ENCODE measurements at regions not wholly inside any gene's neighbourhood (a gene's known extent, or its start where the extent isn't known, plus 50 kb on each side); places are given as distances from the start of the nearest gene placed in this dataset.
"Not testable (repeated sequence)": the region's sequence is repeated elsewhere in the genome, so short reads cannot be mapped to it uniquely, and the experiment has no call there.

DNA sequence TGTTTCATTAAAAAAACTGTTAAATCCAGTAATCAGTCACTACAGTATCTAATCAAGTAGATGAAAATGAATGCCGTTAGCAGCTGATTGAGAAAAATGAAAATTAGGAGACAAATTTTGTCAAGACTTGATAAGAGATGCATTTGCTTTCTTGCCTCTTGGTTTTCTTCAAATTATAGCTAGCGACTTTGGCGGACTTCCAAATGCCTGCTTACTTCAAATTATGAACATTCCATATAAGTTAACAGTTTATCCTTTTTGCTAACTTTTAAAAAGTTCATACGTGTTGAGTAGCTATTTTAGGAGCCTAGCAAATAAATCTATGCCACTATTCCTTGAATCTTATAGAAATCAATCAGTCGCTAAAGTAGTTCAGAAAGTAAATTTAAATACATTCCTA is 58.8 kb downstream of the PPP4R3C start:
- DNase-seq: no peak

DNA sequence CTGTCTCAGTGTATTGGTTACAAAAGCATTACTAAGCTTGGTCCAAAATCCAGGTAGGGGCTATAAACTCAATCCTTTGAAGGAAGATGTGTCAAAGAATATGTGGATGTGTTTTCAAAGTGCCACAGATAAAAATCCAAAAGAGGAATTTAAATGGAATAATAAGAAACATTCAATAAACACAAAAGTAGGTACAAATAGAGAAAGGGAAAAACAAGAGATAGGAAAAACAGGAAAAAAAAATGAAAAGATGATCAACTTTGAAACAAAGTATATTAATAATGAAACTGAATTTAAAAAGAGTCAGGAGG is 64.0 kb downstream of the PPP4R3C start:
- no peak for DNase-seq

DNA sequence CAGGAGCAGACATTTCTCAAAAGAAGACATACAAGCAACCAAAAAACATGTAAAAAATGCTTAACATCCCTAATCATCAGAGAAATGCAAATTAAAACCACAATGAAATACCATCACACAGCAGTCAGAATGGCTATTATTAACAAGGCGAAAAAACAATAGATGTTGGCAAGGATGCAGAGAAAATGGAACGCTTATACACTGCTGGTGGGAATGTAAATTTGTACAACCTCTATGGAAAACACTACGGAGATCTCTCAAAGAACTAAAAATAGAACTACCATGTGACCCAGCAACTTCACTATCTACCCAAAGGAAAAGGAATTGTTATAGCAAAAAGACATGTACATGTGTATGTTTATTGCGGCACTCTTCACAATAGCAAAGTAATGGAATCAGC is 71.5 kb downstream of the PPP4R3C start:
- DNase-seq: no peak

DNA sequence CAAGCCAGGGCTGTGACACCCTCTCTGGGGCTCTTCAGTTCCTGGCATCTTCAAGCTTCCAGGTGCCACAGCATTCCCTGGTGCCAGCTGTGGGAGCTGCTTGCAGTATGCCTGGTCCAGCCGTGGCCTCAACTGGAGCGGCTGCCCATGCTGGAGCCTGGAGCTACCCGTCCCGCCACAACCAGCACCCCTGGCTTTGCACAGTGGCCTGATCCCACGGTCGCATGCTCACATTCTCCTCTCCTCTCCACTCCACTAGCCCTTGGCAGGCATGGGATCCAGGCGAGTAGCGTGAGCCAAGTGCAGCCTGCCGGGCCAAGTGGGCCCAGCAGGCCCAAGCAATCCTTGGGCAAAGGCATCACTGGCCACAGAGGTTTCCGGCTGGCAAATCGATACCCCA is 81.7 kb downstream of the PPP4R3C start:
- DNase-seq: no peak

DNA sequence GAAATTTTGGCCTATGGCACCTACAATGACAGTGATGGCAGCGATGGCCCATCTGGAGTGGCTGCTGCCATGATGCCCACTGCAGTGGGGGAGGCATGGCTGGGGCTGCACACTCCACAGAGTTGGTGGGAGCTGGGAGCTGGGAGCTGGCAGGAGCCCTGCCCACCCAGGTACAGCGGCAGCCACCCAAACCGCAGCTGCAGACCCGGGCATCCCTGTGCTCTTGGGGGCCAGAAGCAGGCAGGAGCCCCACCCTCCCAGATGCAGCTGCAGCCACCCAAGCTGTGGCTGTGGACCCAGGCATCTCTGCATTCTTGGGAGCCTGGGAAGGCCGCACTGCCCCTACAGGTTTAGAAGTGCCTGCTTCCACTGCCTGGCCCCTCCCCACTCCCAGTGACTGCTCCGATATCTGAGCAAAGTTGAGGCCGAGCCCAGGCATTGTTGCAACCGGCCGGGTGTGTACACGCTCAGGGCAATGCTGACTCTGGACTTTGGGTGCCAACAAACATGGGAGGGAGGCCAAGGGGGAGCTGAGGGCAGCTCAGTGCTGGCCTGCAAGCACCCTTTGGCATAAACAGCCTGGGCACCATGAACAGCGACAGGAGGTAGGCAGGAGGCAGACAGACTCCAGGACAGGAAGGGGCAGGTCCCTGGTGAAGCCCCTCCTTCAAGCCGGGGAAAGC is 82.8 kb downstream of the PPP4R3C start:
- DNase-seq: no peak

DNA sequence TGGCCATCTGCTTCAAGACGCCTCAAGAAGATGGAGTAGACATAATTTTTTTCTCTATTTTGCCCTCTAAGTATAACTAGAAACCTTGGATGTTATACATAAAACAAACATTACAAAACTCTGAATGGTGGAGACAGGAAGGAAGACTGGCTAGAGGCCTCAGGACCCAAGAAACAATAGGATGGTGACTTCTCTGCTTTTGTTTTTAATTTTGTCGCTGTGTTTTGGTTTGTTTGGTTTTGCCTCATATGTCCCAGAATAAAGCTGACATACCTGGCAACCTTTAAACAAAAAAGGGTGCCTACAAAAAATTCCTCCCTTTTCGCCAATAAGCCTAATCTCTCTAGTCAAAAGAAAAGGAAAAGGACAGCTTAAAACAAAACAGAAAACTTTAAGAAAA is 109.1 kb downstream of the PPP4R3C start:
- no peak for DNase-seq

DNA sequence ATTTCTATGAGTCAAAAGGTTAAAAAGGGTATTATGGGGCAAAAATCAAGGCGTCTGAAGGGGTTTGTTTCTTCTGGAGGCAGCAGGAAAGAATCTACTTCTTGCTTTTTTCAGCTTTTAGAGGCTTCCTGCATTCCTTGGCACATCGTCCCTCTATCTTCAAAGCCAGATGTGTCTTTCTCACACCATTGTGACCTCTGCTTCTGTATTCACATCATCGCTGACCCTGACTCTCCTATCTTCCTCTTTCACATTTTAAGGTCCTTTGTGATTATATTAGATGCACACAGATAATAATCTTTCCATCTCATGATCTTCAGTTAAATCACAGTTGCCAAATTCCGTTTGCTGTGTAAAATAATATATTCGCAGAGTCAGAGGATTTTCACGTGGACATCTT is 112.7 kb downstream of the PPP4R3C start:
- no peak for DNase-seq

DNA sequence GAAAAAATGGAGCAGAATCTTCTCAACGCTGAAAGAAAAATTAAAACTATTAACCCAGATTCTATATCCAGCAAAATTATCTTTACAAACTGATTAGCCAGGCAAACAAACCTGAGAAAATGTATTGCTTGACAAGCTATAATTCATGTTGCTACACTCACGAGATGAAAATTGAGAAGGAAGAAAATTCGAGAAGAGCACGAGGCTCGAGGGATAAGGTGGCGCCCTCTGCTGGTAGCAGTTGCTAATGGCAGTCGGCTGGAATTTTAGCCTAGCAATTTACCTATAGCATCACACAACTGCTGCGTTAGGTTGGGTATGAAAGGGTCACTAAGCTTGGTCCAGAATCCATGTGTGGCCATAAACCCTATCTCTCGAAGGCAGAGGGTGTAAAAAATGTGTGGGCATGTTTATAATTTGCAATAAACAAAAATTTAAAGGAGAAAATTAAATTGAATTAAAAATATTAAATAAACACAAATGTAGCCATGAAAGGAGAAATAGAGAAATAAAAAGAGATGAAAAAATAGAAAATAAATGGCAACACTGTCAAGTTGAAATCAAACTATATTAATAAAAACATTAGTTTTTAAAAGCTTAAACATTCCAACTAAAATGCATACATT is 126.6 kb downstream of the PPP4R3C start:
- DNase-seq: peak in 2 of 5 experiments; percentile 1 to 8

DNA sequence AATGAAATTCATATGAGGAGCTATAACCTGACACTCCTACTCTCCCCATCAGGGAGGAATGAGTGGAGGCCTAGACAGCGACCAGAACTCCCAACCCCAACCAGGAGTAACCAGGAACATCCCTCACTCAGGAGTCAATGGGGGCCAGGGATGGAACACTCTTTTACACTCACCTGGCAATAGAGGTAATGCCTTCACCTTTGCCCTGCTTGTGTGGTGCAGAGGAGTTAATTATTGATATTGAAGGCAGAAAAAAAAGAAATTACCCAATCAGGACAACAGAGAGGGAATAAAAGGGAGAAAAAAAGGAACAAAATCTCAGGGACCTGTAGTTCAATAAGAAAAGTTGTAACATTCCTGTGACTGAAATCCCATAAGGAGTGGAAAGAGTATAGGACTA is 141.5 kb downstream of the PPP4R3C start:
- no peak for DNase-seq

DNA sequence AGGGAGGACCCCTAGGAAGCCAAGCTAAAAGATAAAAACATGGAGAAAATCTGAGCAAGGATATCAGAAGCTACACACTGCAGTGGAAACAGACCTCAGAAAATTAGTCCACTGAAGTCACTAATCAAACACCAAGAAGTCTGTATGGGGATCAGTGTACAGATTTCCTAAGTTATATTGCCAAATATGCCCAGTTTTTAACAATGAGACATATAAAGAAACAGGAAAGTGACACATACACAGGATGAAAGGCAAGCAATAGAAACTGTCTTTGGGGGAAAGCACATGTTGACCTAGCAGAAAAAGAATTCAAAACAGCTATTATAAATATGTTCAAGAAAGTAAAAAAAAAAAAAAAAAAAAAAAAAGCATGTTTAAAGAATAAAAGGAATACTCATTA is 153.7 kb downstream of the PPP4R3C start:
- DNase-seq: no peak

DNA sequence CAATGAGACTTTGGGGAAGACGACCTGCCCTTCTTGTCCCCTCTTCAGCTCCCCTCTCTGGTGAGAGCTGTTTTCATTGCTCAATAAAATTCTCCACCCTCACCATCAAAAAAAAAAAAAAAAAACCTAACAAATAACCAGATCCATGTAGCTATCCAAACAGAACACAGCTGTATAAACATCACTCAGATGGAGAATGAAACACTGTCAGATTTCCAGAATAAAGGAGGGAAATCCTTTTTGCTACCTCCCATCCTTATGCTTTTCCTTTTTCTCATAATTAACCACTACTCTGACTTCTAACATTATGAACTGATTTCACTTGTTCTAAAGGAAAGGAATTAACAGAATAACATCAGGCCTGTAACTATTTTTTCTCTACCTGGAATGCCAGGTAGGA is 155.6 kb downstream of the PPP4R3C start:
- DNase-seq: no peak

DNA sequence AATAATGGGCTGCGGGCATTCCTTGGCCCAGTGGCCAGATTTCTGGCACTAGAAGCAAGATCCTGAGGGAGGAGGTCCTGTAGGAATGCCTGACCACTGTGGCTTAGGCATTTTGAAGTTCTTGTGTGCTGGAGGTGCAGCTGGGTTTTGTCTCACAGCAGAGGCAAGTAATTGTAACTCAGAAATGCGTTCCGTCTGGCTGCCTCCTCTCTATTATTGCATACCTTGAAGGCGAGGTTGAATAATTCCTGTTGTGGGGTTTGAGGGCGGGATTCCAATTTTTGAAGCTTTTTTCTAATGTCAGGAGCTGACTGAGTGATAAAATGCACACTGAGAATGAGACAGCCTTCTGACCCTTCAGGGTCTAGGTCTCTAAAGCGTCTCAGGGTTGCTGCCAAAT is 170.6 kb downstream of the PPP4R3C start:
- not testable (repeated sequence) for DNase-seq

DNA sequence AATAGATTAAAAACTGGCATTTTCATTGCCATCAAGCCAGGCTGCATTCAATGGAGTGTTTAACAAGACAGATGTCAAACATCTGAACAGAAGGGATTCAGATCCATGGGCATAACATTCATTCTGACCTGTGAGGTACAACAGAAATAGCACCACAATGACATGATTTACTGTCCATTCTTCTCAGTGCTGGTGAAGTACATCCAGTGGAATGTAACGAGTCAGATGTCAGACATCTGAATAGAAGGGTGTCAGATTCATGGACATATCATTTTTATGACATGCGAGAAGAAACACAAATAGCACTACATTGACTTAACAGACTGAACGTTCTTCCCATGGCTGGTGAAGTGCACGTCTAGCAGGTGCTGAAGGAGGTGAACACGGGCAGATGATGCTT is 186.4 kb downstream of the PPP4R3C start:
- no peak for DNase-seq

DNA sequence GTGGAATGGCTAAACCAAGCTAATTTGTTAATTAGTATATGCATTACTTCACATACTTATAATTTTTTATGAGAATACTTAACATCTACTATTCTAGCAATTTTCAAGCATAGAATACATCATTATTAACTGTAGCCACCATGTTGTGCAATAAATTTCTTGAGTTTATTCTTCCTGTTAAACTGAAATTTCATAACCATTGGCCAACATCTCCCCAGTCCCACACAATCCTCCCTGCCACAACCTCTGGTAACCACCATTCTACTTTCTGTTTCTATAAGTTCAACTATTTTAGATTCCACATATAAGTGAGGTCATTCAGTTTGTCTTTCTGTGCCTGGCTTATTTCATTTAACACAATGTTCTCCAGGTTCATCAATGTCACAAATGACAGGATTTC is 208.5 kb downstream of the PPP4R3C start:
- DNase-seq: no peak

DNA sequence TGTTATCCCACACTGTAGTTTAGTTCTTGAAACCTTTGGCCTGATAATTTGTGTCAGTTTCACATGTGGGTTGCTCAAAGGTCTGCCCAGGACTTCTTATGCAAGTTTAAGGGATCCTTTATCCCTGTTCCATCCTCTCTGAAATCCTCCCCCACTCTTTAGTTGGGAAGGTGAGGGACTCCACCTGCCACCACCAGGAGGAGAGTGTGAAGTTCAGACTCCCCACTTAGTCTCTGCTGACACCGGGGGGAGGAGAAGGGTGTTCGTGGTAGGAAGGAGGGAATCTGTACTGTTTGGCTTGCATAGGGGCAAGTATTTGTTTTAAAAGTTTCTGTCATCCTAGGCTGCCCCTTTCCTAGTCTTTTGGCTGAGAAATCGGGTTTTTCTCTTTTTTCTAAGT is 211.8 kb downstream of the PPP4R3C start:
- no peak for DNase-seq

DNA sequence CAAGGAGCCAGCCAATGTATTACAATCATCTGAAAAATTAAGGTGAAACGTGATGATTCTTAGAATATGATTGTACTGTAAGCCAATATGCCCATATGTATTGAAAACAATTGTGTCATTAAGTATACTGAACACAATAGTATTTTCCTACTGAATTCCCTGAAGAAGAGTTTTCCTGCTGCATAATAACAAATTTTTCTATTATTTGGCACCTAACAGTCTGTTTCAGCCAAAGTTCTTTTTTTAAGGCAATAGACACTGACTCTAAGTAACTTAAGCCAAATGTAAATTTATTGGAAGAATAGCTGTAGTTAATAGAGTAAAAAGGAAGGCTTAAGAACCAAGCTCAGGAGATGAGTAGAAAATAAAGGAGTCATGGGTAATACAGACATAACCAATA is 220.6 kb downstream of the PPP4R3C start:
- DNase-seq: no peak

DNA sequence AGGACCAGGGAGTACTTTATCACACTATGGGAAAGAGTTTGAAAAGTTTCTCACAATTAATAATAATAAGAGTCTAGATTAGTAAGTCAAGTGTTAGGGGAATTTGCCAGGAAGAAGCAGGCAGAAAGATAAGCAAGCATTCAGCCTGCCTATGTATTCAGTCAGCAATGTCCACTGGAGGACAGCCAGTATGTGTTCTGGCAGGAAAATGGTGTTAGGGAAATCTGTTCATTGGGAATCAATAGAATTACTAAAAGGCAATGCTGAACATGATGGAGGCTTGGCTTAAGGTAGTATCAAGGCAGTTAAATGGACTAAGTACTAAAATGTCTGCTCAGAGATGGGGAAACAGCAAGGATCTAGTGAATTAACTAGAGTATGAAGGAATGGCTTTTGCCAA is 221.2 kb downstream of the PPP4R3C start:
- no peak for DNase-seq

DNA sequence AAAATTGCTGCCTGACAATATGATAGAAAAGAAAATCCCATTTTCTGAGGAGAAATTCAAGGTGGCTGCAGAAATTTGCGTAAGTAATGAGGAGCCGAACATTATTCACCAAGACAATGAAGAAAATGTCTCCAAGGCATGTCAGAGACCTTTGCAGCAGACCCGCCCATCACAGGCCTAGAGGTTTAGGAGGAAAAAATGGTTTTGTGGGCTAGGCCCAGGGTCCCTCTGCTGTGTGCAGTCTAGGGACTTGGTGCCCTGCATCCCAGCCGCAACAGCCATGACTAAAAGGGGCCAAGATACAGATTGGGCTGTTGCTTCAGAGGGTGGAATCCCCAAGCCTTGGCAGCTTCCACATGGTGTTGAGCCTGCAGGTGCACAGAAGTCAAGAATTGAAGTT is 223.1 kb downstream of the PPP4R3C start:
- not testable (repeated sequence) for DNase-seq

DNA sequence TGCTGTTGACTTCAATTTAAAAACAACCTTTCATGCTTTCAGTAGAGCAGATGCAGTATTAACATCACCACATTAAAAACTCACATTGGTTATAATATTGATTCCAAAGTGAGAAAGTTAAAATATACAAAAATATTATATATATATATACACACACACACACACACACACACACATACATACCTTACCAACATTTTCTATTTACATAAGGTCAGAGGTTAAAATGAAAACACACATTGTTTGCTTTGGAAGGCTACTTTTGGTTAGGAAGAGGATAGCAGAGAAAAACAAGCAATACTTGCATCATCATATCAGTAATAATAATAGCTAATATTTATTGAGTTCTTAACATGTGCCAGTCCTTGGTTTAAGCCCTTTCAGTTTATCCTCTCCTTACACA is 226.5 kb downstream of the PPP4R3C start:
- no peak for DNase-seq

DNA sequence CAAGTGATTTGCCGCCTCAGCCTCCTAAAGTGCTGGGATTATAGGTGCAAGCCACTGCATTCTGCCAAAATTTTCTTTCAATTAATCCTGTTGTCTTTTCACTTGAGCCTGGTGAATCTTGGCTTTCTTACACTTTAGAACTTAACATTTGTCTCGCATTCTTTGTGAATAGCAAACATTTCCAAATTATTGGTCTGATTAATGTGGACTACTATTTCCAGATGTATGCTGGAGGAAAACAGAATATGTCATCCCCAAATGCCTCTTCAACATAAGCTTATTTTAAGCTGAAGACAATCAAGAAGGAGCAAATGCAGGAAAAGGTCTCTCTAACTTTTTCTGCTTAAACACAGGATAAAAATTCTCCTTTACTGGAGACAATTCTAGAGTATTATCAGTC is 233.4 kb downstream of the PPP4R3C start:
- DNase-seq: no peak

DNA sequence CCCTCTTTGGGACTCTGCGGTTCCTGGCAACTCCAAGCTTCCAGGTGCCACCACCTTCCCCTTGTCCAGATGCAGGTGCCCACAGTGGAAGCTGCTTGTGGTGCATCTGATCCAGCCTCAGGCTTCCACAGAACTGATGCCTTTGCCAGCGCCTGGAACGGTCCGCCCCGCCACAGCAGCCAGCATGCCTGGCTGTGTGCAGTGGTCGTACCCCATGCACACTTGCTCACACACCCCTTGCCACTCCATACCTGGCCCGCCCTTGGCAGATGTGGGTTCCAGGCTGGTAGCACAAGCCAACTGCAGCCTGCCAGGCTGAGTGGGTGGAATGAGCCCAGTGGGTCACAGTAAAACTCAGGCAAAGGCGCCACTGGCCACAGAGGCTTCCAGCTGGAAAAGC is 240.5 kb downstream of the PPP4R3C start:
- no peak for DNase-seq

DNA sequence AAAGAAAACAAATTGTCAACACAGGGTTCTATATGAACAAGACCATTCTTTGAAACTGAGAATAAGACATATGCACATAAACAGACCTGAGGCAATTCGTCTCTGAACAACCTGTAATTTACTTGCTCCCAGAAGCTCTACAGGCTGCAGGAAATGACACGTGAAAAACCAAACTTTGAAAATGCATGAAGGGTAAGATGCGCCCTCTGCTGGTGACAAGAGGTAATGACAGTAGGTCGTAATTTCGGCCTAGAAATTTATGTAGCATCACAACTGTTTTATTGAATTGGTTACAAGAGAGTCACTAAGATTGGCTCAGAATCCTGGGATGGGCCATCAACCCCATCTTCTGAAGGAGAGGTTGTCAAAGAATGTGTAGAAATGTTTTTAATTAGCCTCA is 276.5 kb downstream of the PPP4R3C start:
- peak in 2 of 5 experiments; percentile 3 to 37 for DNase-seq

DNA sequence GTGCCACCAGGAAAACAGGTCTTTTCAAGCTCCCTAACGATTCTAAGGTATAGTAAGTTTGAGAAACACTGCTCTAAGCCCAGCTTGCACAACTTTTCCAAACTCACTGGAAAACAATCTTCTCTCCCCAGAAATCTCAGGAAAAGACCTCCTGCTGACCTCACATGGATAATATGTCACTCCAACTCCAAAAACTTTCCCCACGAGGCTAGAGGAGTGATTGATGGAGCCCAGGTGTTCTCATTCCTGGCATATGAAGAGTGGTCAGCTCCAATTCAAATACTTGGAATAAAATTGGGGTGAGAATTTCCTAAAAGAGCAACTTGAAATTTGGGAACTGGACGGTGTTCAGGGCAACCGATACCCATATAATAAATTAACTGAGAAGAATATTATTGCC is 299.9 kb downstream of the PPP4R3C start:
- no peak for DNase-seq

DNA sequence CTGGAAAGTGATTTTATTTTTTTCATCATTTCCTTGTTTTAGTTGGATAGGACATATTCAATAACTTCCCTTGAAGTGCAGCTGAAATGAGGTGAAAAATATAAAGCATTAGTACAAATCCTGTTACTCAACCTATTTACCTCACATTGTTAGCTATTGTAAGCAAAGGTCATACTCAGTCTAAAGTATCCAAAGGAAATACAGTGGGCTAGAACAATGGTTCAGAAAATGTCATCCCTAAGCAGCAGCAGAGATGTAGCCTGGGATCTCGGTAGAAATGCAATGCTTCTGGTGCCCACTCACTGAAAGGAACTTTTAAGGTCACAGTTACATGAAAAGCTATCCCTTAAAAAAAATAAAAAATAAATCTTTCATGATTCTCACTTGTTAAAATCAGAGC is 300.6 kb downstream of the PPP4R3C start:
- DNase-seq: no peak

DNA sequence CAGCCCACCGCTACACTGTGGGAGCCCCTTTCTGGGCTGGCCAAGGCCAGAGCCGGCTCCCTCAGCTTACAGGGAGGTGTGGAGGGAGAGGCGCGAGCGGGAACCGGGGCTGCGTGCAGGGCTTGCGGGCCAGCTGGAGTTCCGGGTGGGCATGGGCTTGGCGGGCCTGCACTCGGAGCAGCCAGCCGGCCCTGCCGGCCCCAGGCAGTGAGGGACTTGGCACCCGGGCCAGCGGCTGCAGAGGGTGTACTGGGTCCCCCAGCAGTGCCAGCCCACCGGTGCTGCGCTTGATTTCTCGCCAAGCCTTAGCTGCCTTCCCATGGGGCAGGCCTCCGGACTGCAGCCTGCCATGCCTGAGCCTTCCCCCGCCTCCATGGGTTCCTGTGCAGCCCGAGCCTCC is 306.2 kb downstream of the PPP4R3C start:
- DNase-seq: not testable (repeated sequence)
